Vagina (tissue), 2 donors: ENCODE measurements at regions not wholly inside any gene's neighbourhood (a gene's known extent, or its start where the extent isn't known, plus 50 kb on each side); places are given as distances from the start of the nearest gene placed in this dataset.

ENCODE experiments used
- CTCF ChIP-seq, 3 experiments: fragments of 450-650 bp in 2 of 3; fragments of 200-600 bp in 1 of 3; sonication (generic) in 1 of 3; IDR thresholded peaks; one replicate each; pipeline ENCODE4 v1.5.1; 2017 to 2019; ENCODE audit warnings: antibody characterized with exemption in 3 of 3, mild to moderate bottlenecking in 2 of 3, moderate library complexity in 2 of 3
- POLR2A ChIP-seq, 2 donors: fragments of 450-650 bp; IDR thresholded peaks; one replicate each; pipeline ENCODE4 v1.6.1; 2017; ENCODE audit warnings: antibody characterized with exemption in 2 of 2, mild to moderate bottlenecking in 2 of 2, moderate library complexity in 2 of 2

- TF ChIP-seq CTCF (IDR thresholded peaks at IDR 0.05): no peak
- TF ChIP-seq POLR2A (IDR thresholded peaks at IDR 0.05): no peak
Observed at GRCh38 chr1:94327001-94327690, 89.8 kb upstream of the ARHGAP29 start.
